Mucosa of gallbladder (tissue), 1 donor: ENCODE measurements at regions not wholly inside any gene's neighbourhood (a gene's known extent, or its start where the extent isn't known, plus 50 kb on each side); places are given as distances from the start of the nearest gene placed in this dataset.
A peak's percentile ranks its signal among the peaks of the same experiment; 100 is the strongest.
"Not testable (repeated sequence)": the region's sequence is repeated elsewhere in the genome, so short reads cannot be mapped to it uniquely, and the experiment has no call there.

Source experiments
- DNase-seq: peaks from one replicate; pipeline ENCODE4 v3.0.0-alpha.2; 2020; ENCODE audit warnings: low spot score
- donor health status: DM: no; HTN: no; CAD: no.

GRCh38 chr9:90129446-90129845 is 513.2 kb downstream of the DIRAS2 start:
- DNase-seq, result no peak

- DNase-seq, result no peak
Observed at GRCh38 chr9:90131568-90131967, 511.1 kb downstream of the DIRAS2 start.

GRCh38 chr9:90132866-90133265 is 509.8 kb downstream of the DIRAS2 start:
- DNase-seq, result no peak

GRCh38 chr9:90137801-90138200 is 504.8 kb downstream of the DIRAS2 start:
- no peak for DNase-seq

GRCh38 chr9:90140131-90140818 is 502.3 kb downstream of the DIRAS2 start:
- no peak for DNase-seq

GRCh38 chr9:90141723-90142122 is 500.9 kb downstream of the DIRAS2 start:
- DNase-seq, result no peak

- peak; percentile 68 for DNase-seq
Observed at GRCh38 chr9:90142580-90142979, 500.0 kb downstream of the DIRAS2 start.

- no peak for DNase-seq
Observed at GRCh38 chr9:90147426-90147825, 495.2 kb downstream of the DIRAS2 start.

GRCh38 chr9:90156318-90156717 is 486.3 kb downstream of the DIRAS2 start:
- DNase-seq, result no peak

GRCh38 chr9:90162326-90162725 is 480.3 kb downstream of the DIRAS2 start:
- no peak for DNase-seq

- no peak for DNase-seq
Observed at GRCh38 chr9:90162819-90163218, 479.8 kb downstream of the DIRAS2 start.

GRCh38 chr9:90165281-90165680 is 477.3 kb downstream of the DIRAS2 start:
- no peak for DNase-seq

- DNase-seq, result not testable (repeated sequence)
Observed at GRCh38 chr9:90166374-90166773, 476.2 kb downstream of the DIRAS2 start.

- DNase-seq, result no peak
Observed at GRCh38 chr9:90167914-90168313, 474.7 kb downstream of the DIRAS2 start.

- no peak for DNase-seq
Observed at GRCh38 chr9:90169490-90169889, 473.1 kb downstream of the DIRAS2 start.

- not testable (repeated sequence) for DNase-seq
Observed at GRCh38 chr9:90173935-90174334, 468.7 kb downstream of the DIRAS2 start.

- not testable (repeated sequence) for DNase-seq
Observed at GRCh38 chr9:90174346-90174745, 468.3 kb downstream of the DIRAS2 start.

GRCh38 chr9:90175257-90175656 is 467.4 kb downstream of the DIRAS2 start:
- DNase-seq, result no peak

GRCh38 chr9:90175865-90176264 is 466.8 kb downstream of the DIRAS2 start:
- no peak for DNase-seq

- DNase-seq, result no peak
Observed at GRCh38 chr9:90176901-90177300, 465.7 kb downstream of the DIRAS2 start.

- DNase-seq, result no peak
Observed at GRCh38 chr9:90180381-90180780, 462.2 kb downstream of the DIRAS2 start.

GRCh38 chr9:90188656-90189055 is 454.0 kb downstream of the DIRAS2 start:
- DNase-seq, result no peak

- no peak for DNase-seq
Observed at GRCh38 chr9:90189306-90189705, 453.3 kb downstream of the DIRAS2 start.

- DNase-seq, result peak; percentile 77
Observed at GRCh38 chr9:90192465-90192864, 450.2 kb downstream of the DIRAS2 start.
